ENCODE measurements at regions not wholly inside any gene's neighbourhood (a gene's known extent, or its start where the extent isn't known, plus 50 kb on each side); places are given as distances from the start of the nearest gene placed in this dataset.

- TF ChIP-seq GATA2 (IDR thresholded peaks at IDR 0.05; ENCODE audit: low read depth, low read length) (no peak), GATA3 (IDR thresholded peaks at IDR 0.05; ENCODE audit: low read depth, low read length) (no peak)
These were observed 246.0 kb upstream of the PTPRD start for GRCh38 chr9:10858817-10859216.
